CD4-positive, CD25-positive, alpha-beta regulatory T cell (primary cell): ENCODE measurements at regions not wholly inside any gene's neighbourhood (a gene's known extent, or its start where the extent isn't known, plus 50 kb on each side); places are given as distances from the start of the nearest gene placed in this dataset.

ENCODE experiments used
- ATAC-seq, 2 donors: fragments of 150-1000 bp; cut with Tn5 transposase; one replicate each; pipeline ENCODE4 v1.10.0; 2021; ENCODE audit warnings: low read depth in 2 of 2, moderate number of reproducible peaks in 2 of 2, moderate library complexity in 1 of 2
- DNase-seq, 3 donors: peaks; one replicate each; pipeline versions ENCODE4 v3.0.0 to v3.0.0-alpha.2; 2012 to 2022; ENCODE audit warnings: mixed read lengths in 1 of 3
- H3K27ac ChIP-seq: one replicate; pipeline ENCODE4 v1.7.0; 2013; ENCODE audit warnings: mild to moderate bottlenecking, low read length; ENCODE audit not compliant: insufficient read depth, poor library complexity, severe bottlenecking
- H3K27me3 ChIP-seq: one replicate; pipeline ENCODE4 v1.7.0; 2013; ENCODE audit warnings: low read length; ENCODE audit not compliant: control insufficient read depth, insufficient read depth
- H3K36me3 ChIP-seq: one replicate; pipeline ENCODE4 v1.7.0; 2013; ENCODE audit warnings: mild to moderate bottlenecking, low read length, moderate library complexity; ENCODE audit not compliant: control insufficient read depth, insufficient read depth
- H3K4me1 ChIP-seq: 2 replicates; pipeline ENCODE4 v1.7.0; 2013; ENCODE audit warnings: mild to moderate bottlenecking, low read length; ENCODE audit not compliant: insufficient read depth, control insufficient read depth, poor library complexity, severe bottlenecking
- H3K4me3 ChIP-seq: one replicate; pipeline ENCODE4 v1.7.0; 2013; ENCODE audit warnings: low read depth, mild to moderate bottlenecking, low read length, moderate library complexity
- H3K9me3 ChIP-seq, 2 experiments: 1 replicate in 1 of 2; 2 replicates in 1 of 2; pipeline ENCODE4 v1.7.0; 2013; ENCODE audit warnings: low read length in 2 of 2, mild to moderate bottlenecking in 1 of 2, moderate library complexity in 1 of 2; ENCODE audit not compliant: control insufficient read depth in 2 of 2
- H3K27ac Mint-ChIP-seq, 3 donors: one replicate each; pipeline ENCODE4 v1.8.0; 2020 to 2022; ENCODE audit warnings: mild to moderate bottlenecking in 3 of 3, mixed read lengths in 3 of 3, moderate library complexity in 2 of 3
- H3K27me3 Mint-ChIP-seq: one replicate; pipeline ENCODE4 v1.8.0; 2022; ENCODE audit warnings: mild to moderate bottlenecking, mixed read lengths
- H3K36me3 Mint-ChIP-seq: one replicate; pipeline ENCODE4 v1.8.0; 2020; ENCODE audit warnings: mixed read lengths
- H3K4me1 Mint-ChIP-seq, 4 donors: one replicate each; pipeline ENCODE4 v1.8.0; 2020 to 2022; ENCODE audit warnings: mixed read lengths in 4 of 4, mild to moderate bottlenecking in 1 of 4
- H3K4me3 Mint-ChIP-seq, 4 donors: one replicate each; pipeline ENCODE4 v1.8.0; 2020 to 2022; ENCODE audit warnings: mild to moderate bottlenecking in 4 of 4, mixed read lengths in 4 of 4, moderate library complexity in 3 of 4
- H3K9me3 Mint-ChIP-seq, 7 donors: one replicate each; pipeline ENCODE4 v1.8.0; 2020 to 2022; ENCODE audit warnings: mixed read lengths in 7 of 7, mild to moderate bottlenecking in 3 of 7, moderate library complexity in 2 of 7

- peaks cover 17% of the 10 kb centered on the region for H3K27me3 Mint-ChIP-seq
- ATAC-seq (no peak), DNase-seq (no peak)
- no peak overlapping the region for H3K4me3 Mint-ChIP-seq
- Histone ChIP-seq H3K4me3 (no peak overlapping the region), H3K27ac (no peak overlapping the region), H3K4me1 (no peaks in the 10 kb centered on the region), H3K27me3 (no peaks in the 10 kb centered on the region), H3K36me3 (no peaks in the 10 kb centered on the region), H3K9me3 (no peaks in the 10 kb centered on the region)
- no peak overlapping the region for H3K27ac Mint-ChIP-seq
- no peaks in the 10 kb centered on the region for H3K36me3 Mint-ChIP-seq
- peaks cover 0 to 6% (median 0%) of the 10 kb centered on the region in 7 donors for H3K9me3 Mint-ChIP-seq
- no peaks in the 10 kb centered on the region for H3K4me1 Mint-ChIP-seq
Observed at GRCh38 chr12:118500299-118500698, 123.9 kb downstream of the SUDS3 start.

- ATAC-seq: no peak
- H3K27ac Mint-ChIP-seq: no peak overlapping the region
Observed at GRCh38 chr12:118501489-118501888, 125.1 kb downstream of the SUDS3 start.

GRCh38 chr12:118503476-118503875 lies 127.1 kb downstream of the SUDS3 start:
- no peak for ATAC-seq
- Histone ChIP-seq H3K27ac (no peak overlapping the region), H3K9me3 (no peaks in the 10 kb centered on the region), H3K27me3 (peaks cover 2% of the 10 kb centered on the region), H3K4me1 (no peaks in the 10 kb centered on the region), H3K36me3 (no peaks in the 10 kb centered on the region), H3K4me3 (no peak overlapping the region)
- H3K4me1 Mint-ChIP-seq: no peaks in the 10 kb centered on the region
- no peaks in the 10 kb centered on the region for H3K36me3 Mint-ChIP-seq
- no peak overlapping the region for H3K27ac Mint-ChIP-seq
- H3K9me3 Mint-ChIP-seq: peaks cover 0 to 3% (median 0%) of the 10 kb centered on the region in 7 donors
- no peak for DNase-seq
- peaks cover 2% of the 10 kb centered on the region for H3K27me3 Mint-ChIP-seq
- no peak overlapping the region for H3K4me3 Mint-ChIP-seq

More at GRCh38 chr12:118501489-118501888, 125.1 kb downstream of the SUDS3 start:
- Histone ChIP-seq H3K27me3 (no peaks in the 10 kb centered on the region), H3K4me1 (no peaks in the 10 kb centered on the region), H3K4me3 (no peak overlapping the region), H3K9me3 (no peaks in the 10 kb centered on the region), H3K36me3 (no peaks in the 10 kb centered on the region), H3K27ac (no peak overlapping the region)
- Mint-ChIP-seq H3K4me1 (no peaks in the 10 kb centered on the region), H3K4me3 (no peak overlapping the region), H3K27me3 (peaks cover 17% of the 10 kb centered on the region), H3K9me3 (peaks cover 0 to 6% (median 0%) of the 10 kb centered on the region in 7 donors), H3K36me3 (no peaks in the 10 kb centered on the region)
- no peak for DNase-seq

GRCh38 chr12:118512669-118513068 lies 136.3 kb downstream of the SUDS3 start:
- Mint-ChIP-seq H3K36me3 (no peaks in the 10 kb centered on the region), H3K9me3 (peaks cover 0 to 5% (median 0%) of the 10 kb centered on the region in 7 donors), H3K27me3 (no peaks in the 10 kb centered on the region), H3K4me1 (no peaks in the 10 kb centered on the region), H3K27ac (no peak overlapping the region), H3K4me3 (no peak overlapping the region)
- Histone ChIP-seq H3K36me3 (no peaks in the 10 kb centered on the region), H3K4me3 (no peak overlapping the region), H3K9me3 (no peaks in the 10 kb centered on the region), H3K4me1 (no peaks in the 10 kb centered on the region), H3K27ac (no peak overlapping the region), H3K27me3 (peaks cover 2% of the 10 kb centered on the region)
- ATAC-seq: no peak
- DNase-seq: no peak

GRCh38 chr12:118513611-118514010 lies 137.3 kb downstream of the SUDS3 start:
- Mint-ChIP-seq H3K4me1 (no peaks in the 10 kb centered on the region), H3K9me3 (peaks cover 0 to 5% (median 0%) of the 10 kb centered on the region in 7 donors), H3K4me3 (no peak overlapping the region), H3K36me3 (no peaks in the 10 kb centered on the region), H3K27ac (no peak overlapping the region), H3K27me3 (no peaks in the 10 kb centered on the region)
- no peaks in the 10 kb centered on the region for H3K9me3 ChIP-seq
- H3K27ac ChIP-seq: no peak overlapping the region
- DNase-seq (no peak), ATAC-seq (no peak)
- no peak overlapping the region for H3K4me3 ChIP-seq
- no peaks in the 10 kb centered on the region for H3K4me1 ChIP-seq
- H3K27me3 ChIP-seq: no peaks in the 10 kb centered on the region
- H3K36me3 ChIP-seq: no peaks in the 10 kb centered on the region

GRCh38 chr12:118514297-118514696 lies 137.9 kb downstream of the SUDS3 start:
- H3K36me3 Mint-ChIP-seq: no peaks in the 10 kb centered on the region
- no peaks in the 10 kb centered on the region for H3K36me3 ChIP-seq
- ATAC-seq (no peak), DNase-seq (no peak)
- H3K27ac ChIP-seq: no peak overlapping the region
- no peaks in the 10 kb centered on the region for H3K27me3 ChIP-seq
- H3K4me1 Mint-ChIP-seq: no peaks in the 10 kb centered on the region
- H3K9me3 Mint-ChIP-seq: peaks cover 0 to 5% (median 0%) of the 10 kb centered on the region in 7 donors
- no peak overlapping the region for H3K27ac Mint-ChIP-seq
- no peaks in the 10 kb centered on the region for H3K27me3 Mint-ChIP-seq
- H3K4me3 Mint-ChIP-seq: no peak overlapping the region
- H3K9me3 ChIP-seq: no peaks in the 10 kb centered on the region
- no peak overlapping the region for H3K4me3 ChIP-seq
- H3K4me1 ChIP-seq: no peaks in the 10 kb centered on the region

GRCh38 chr12:118520214-118521035 lies 144.1 kb downstream of the SUDS3 start:
- Histone ChIP-seq H3K27me3 (no peaks in the 10 kb centered on the region), H3K4me1 (no peaks in the 10 kb centered on the region), H3K27ac (no peak overlapping the region), H3K36me3 (no peaks in the 10 kb centered on the region), H3K4me3 (no peak overlapping the region), H3K9me3 (no peaks in the 10 kb centered on the region)
- Mint-ChIP-seq H3K27ac (no peak overlapping the region), H3K4me1 (no peaks in the 10 kb centered on the region), H3K27me3 (no peaks in the 10 kb centered on the region), H3K9me3 (peaks cover 0 to 11% (median 0%) of the 10 kb centered on the region in 7 donors), H3K36me3 (no peaks in the 10 kb centered on the region), H3K4me3 (no peak overlapping the region)
- ATAC-seq: no peak
- no peak for DNase-seq

- no peak for ATAC-seq
- no peak overlapping the region for H3K4me3 Mint-ChIP-seq
- no peaks in the 10 kb centered on the region for H3K27me3 ChIP-seq
Observed at GRCh38 chr12:118521036-118521370, 144.6 kb downstream of the SUDS3 start.

More at GRCh38 chr12:118521036-118521370, 144.6 kb downstream of the SUDS3 start:
- no peaks in the 10 kb centered on the region for H3K4me1 ChIP-seq
- no peaks in the 10 kb centered on the region for H3K36me3 ChIP-seq
- Mint-ChIP-seq H3K4me1 (no peaks in the 10 kb centered on the region), H3K27me3 (no peaks in the 10 kb centered on the region), H3K27ac (no peak overlapping the region), H3K36me3 (no peaks in the 10 kb centered on the region), H3K9me3 (peaks cover 0 to 11% (median 0%) of the 10 kb centered on the region in 7 donors)
- no peaks in the 10 kb centered on the region for H3K9me3 ChIP-seq
- H3K4me3 ChIP-seq: no peak overlapping the region
- no peak for DNase-seq
- no peak overlapping the region for H3K27ac ChIP-seq
